Cardiac muscle cell (in vitro differentiated cells and primary cell): ENCODE measurements at regions not wholly inside any gene's neighbourhood (a gene's known extent, or its start where the extent isn't known, plus 50 kb on each side); places are given as distances from the start of the nearest gene placed in this dataset.

ENCODE experiments used
- DNase-seq, 2 donors: peaks; one replicate each; pipeline versions ENCODE4 v3.0.0 to v3.0.0-alpha.2; 2010 to 2017; ENCODE audit warnings: low read depth in 1 of 2, low spot score in 1 of 2
- H3K27ac ChIP-seq: fragments of 200-600 bp; sonication (generic); 2 replicates; pipeline ENCODE4 v1.5.1; 2016
- H3K27me3 ChIP-seq: fragments of 200-600 bp; sonication (generic); 2 replicates; pipeline ENCODE4 v1.6.0; 2016; ENCODE audit warnings: control low read depth
- H3K36me3 ChIP-seq: fragments of 200-600 bp; sonication (generic); 2 replicates; pipeline ENCODE4 v1.5.1; 2016; ENCODE audit warnings: control low read depth
- H3K4me1 ChIP-seq: fragments of 200-600 bp; sonication (generic); 2 replicates; pipeline ENCODE4 v1.8.1; 2017; ENCODE audit warnings: low read depth, mild to moderate bottlenecking, mixed run types
- H3K4me3 ChIP-seq: fragments of 200-600 bp; sonication (generic); 2 replicates; pipeline ENCODE4 v1.5.1; 2016; ENCODE audit warnings: mild to moderate bottlenecking
- H3K9me3 ChIP-seq: fragments of 200-600 bp; sonication (generic); 2 replicates; pipeline ENCODE4 v1.5.1; 2017; ENCODE audit warnings: low read depth, mild to moderate bottlenecking, control low read depth
- CTCF ChIP-seq: IDR thresholded peaks from 2 replicates; pipeline ENCODE4 v1.5.1; 2012; ENCODE audit warnings: low read depth, mild to moderate bottlenecking, low read length

GRCh38 chr3:44070841-44071546 is 170.7 kb upstream of the TOPAZ1 start:
- Histone ChIP-seq H3K27ac (no peak overlapping the region), H3K4me3 (no peak overlapping the region), H3K4me1 (no peaks in the 10 kb centered on the region), H3K27me3 (peaks cover 72% of the 10 kb centered on the region), H3K9me3 (no peaks in the 10 kb centered on the region), H3K36me3 (no peaks in the 10 kb centered on the region)
- no peak for TF ChIP-seq CTCF
- DNase-seq: no peak

GRCh38 chr3:44072601-44073540 is 168.8 kb upstream of the TOPAZ1 start:
- DNase-seq: no peak
- Histone ChIP-seq H3K27ac (no peak overlapping the region), H3K4me3 (no peak overlapping the region), H3K36me3 (no peaks in the 10 kb centered on the region), H3K9me3 (no peaks in the 10 kb centered on the region), H3K27me3 (peaks cover 79% of the 10 kb centered on the region), H3K4me1 (no peaks in the 10 kb centered on the region)
- TF ChIP-seq CTCF: no peak

DNA sequence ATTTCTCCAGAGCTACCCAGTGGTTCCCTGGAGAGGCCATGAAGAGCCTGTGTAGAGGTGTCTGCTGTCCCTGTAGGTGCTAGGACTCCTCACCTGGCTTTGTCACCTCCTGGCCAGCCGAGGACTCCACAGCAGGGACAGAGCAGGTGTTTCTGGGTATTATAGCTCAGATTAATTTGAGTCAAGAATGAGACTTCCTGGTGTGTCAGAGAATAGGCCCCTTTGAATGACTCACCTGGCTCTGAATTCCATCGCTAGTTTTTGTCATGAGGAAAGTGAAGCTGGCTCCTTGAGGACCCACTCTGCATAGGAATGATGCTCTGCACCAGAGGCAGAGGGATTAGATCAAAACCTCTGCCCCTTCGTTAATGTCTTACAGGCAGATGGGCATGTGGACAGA is 167.5 kb upstream of the TOPAZ1 start:
- TF ChIP-seq CTCF: no peak
- Histone ChIP-seq H3K4me3 (no peak overlapping the region), H3K4me1 (no peaks in the 10 kb centered on the region), H3K27ac (no peak overlapping the region), H3K9me3 (no peaks in the 10 kb centered on the region), H3K36me3 (no peaks in the 10 kb centered on the region), H3K27me3 (peaks cover 82% of the 10 kb centered on the region)
- no peak for DNase-seq

- peaks cover 81% of the 10 kb centered on the region for H3K27me3 ChIP-seq
- no peak for TF ChIP-seq CTCF
- H3K36me3 ChIP-seq: no peaks in the 10 kb centered on the region
- DNase-seq: no peak
- no peaks in the 10 kb centered on the region for H3K4me1 ChIP-seq
- no peaks in the 10 kb centered on the region for H3K9me3 ChIP-seq
- H3K4me3 ChIP-seq: no peak overlapping the region
- H3K27ac ChIP-seq: no peak overlapping the region
These were observed 165.4 kb upstream of the TOPAZ1 start for GRCh38 chr3:44076221-44076829.

- peak; percentile 4 for TF ChIP-seq CTCF
- no peak overlapping the region for H3K4me3 ChIP-seq
- H3K9me3 ChIP-seq: no peaks in the 10 kb centered on the region
- DNase-seq: peak in 1 of 2 donors; percentile 18
- H3K27me3 ChIP-seq: peaks cover 82% of the 10 kb centered on the region
- H3K27ac ChIP-seq: no peak overlapping the region
- no peaks in the 10 kb centered on the region for H3K4me1 ChIP-seq
- no peaks in the 10 kb centered on the region for H3K36me3 ChIP-seq
These were observed 164.4 kb upstream of the TOPAZ1 start for GRCh38 chr3:44077267-44077666.
